RCC 7860 (cell line): ENCODE measurements at regions not wholly inside any gene's neighbourhood (a gene's known extent, or its start where the extent isn't known, plus 50 kb on each side); places are given as distances from the start of the nearest gene placed in this dataset.

ENCODE experiments used
- DNase-seq: peaks from one replicate; pipeline ENCODE4 v3.0.0-alpha.2; 2015; ENCODE audit warnings: low spot score
- FAIRE-seq: peaks from 2 replicates; lab custom pipeline; 2012; peaks lifted over from hg19 to GRCh38; lab: Jason Lieb, UNC

DNA sequence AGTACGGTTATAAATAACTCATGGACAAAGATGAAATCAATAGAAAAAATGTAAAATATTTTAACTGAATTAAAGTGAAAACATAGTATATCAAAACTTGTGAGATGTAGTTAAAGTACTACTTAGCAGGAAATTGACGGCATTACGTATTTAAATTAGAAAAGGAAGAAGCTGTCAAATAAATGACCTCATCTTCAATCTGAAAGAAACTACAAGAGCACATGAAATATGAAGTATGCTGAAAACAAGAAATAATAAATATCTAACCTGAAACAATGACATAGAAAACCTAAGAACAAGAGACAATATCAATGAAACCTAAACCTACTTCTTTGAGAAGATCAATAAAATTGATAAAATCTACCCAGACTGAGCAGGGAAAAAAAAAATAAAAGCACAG, 122.2 kb upstream of the PDE4B start:
- no peak for FAIRE-seq

GRCh38 chr1:65674522-65674921, 118.2 kb upstream of the PDE4B start:
- FAIRE-seq (no peak), DNase-seq (no peak)

More for the DNA sequence above, 122.2 kb upstream of the PDE4B start:
- DNase-seq: no peak

GRCh38 chr1:65679773-65680172, 112.9 kb upstream of the PDE4B start:
- DNase-seq: no peak
- no peak for FAIRE-seq

GRCh38 chr1:65681096-65681495, 111.6 kb upstream of the PDE4B start:
- DNase-seq: peak; percentile 31
- FAIRE-seq: no peak

GRCh38 chr1:65687428-65688214, 105.1 kb upstream of the PDE4B start:
- DNase-seq (peak; percentile 53), FAIRE-seq (peak; percentile 22)

DNA sequence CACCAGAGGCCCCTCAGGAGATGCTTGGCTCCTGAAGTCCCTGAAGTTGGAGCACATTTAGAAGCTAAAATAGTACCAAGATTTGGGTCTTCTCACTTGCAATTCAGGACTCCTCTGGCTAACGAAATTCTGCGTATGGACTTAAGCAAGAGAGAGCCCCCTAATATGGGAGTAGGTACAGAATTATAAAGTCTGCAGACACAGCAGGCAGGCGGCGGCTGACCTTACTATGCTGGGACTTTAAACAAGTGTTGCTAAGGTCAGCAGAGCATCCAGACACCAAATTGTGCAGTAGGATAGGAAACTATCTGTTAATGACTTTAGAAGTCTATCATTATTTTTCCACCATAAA, 104.5 kb upstream of the PDE4B start:
- DNase-seq: no peak
- FAIRE-seq: no peak

DNA sequence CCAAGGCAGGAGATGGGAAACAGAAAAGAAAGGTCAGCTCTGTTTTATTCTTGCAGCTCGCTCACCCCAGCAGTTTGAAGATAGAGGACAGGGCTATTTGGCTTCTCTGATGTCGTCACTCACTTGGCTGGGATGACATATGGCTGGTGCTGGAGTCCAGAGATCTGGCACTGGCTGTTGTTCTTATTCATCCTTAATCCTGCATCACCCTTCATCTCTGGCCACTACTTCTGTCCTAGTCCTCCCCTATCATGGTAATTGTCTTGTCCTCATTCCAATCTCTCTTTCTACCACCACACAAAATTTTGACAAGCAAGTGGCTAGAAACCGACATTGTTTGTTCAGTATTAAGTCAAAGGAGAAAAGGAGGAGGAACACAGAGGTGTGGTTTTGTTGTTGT, 103.8 kb upstream of the PDE4B start:
- FAIRE-seq (no peak), DNase-seq (no peak)

DNA sequence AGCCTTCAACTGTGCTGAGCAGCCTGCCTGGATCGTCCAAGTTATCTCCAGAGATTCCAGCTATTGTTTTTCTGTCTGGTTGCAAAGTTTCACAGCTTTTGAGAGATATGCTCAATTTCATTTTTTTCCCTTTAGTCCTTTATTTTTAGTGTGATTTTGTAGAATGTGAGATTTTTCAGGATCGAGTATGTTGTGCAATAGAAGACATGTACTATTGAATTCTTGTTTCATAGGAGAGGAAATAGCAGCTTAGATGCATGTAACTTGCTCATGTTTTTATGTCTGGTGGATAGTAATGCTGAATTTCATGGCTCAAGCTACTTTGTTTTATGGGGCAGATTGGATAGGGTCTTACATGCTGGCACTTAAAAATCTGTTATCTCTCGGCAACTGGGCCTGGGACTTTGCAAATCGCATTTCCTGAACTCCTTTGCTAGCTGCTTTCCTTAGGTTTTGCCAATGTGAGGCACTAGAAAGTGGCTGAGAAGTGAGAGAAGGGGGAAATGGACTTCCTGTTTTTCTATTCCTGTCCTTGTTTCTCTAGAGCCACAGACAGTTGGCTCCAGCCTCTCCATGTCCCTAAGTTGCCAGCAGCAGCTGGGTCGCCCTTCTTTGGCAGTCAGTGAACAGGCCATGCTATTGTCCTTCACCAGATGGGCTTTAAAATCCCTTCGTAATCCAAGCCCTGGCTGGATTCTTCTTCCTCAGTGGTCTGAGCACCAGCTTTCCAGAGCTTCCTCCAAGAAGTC, 101.4 kb upstream of the PDE4B start:
- FAIRE-seq (no peak), DNase-seq (no peak)

DNA sequence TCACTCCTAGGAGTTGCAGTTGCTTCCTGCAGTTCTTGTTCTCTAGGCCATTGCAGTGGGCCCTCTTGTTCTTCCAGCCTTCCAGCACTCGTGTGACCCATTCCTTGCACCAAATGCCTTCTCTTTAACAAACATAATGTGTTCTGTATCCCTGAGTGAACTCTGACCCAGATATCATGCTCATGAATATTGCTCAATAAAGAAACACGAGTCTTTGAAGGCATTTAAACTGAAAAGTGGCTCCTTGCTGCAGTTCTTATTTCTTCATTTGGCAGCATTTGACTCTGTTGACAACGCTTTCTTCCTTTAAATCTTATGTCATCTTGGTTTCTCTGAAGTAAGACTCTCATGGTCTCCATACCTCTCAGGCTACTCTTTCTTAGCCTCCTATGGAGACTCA, 100.7 kb upstream of the PDE4B start:
- DNase-seq: no peak
- FAIRE-seq: no peak

GRCh38 chr1:65694126-65694525, 98.6 kb upstream of the PDE4B start:
- FAIRE-seq (no peak), DNase-seq (no peak)

- FAIRE-seq (no peak), DNase-seq (no peak)
These were observed 97.8 kb upstream of the PDE4B start for GRCh38 chr1:65694933-65695332.

DNA sequence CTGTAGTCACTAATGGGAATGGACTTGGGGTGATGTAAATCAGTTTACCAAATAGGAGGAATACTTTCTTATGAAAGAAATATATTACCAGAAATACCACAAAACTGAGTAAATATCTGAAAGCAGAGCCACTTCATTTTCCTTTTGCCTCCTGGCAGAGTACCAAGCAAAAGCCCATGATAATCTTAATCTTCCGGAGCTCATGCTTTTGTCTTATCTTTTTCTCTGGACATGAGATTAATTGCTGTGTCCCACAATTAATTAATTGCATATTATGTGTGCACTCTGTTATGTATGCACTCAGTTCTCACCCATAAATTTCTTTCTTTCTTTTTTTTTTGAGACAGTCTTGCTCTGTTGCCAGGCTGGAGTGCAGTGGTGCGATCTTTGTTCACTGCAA, 94.1 kb upstream of the PDE4B start:
- DNase-seq (no peak), FAIRE-seq (no peak)

DNA sequence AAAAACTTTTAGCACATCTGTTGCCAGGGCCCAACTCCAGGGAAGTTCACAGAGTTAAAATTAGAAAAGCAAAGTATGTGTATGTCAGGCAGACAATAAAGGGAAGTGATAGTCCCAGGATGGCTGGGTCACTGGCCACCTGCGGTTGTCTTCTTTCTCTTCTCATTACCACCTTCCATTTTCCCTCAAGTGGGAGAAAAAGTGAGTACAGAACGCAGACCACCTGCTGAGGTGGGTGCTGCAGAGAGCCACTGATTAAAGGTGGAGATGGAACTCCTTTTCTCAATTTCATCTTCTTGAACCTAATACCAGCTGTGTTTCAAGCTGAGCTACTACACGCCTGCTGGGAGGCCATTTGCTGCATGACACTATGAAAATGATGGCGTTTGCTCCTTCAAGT, 88.8 kb upstream of the PDE4B start:
- no peak for FAIRE-seq
- no peak for DNase-seq

DNA sequence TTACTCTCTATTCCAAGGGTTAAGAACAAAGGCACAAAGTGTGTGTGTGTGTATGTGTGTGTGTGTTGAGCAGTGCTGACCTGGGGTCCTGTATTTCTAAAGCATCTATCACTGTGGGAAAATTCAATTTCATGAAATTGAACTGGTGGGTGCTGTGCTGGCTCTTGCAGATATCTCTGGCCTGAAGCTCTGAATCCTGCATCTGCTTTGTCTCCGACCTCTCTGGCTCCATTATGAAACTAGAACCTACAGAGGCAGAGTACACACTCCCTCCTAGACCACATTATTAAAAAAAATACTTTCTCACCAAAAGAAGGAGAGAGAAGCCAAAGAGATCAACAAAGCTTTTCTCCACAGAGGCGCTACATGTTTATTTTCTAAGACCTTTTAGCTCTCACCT, 88.4 kb upstream of the PDE4B start:
- no peak for FAIRE-seq
- DNase-seq: no peak

DNA sequence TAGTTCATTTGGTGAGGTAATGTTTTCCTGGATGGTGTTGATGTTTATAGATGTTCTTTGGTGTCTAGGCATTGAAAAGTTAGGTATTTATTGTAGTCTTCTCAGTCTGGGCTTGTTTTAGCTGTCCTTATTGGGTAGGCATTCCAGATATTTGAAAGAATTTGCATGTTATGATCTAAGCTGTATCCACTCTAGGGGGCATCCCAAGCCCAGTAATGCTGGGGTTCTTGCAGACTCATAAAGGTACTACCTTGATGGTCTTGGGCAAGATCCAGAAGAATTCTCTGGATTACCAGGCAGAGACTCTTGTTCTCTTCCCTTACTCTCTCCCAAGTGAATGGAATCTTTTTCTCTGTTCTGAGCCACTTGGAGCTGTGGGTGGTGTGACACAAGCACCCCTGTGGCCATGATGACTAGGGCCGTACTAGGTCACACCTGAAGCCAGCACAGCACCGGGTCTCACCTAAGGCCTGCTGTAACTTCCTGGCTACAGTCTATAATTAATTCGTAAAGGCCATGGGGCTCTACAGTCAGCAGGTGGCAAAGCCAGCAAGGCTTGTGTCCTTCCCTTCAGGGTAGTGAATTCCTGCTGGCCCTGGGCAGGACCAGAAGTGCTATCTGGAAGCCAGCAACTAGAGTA, 74.8 kb upstream of the PDE4B start:
- DNase-seq: no peak
- no peak for FAIRE-seq

- FAIRE-seq: no peak
- DNase-seq: no peak
These were observed 73.3 kb upstream of the PDE4B start for GRCh38 chr1:65719391-65719790.

DNA sequence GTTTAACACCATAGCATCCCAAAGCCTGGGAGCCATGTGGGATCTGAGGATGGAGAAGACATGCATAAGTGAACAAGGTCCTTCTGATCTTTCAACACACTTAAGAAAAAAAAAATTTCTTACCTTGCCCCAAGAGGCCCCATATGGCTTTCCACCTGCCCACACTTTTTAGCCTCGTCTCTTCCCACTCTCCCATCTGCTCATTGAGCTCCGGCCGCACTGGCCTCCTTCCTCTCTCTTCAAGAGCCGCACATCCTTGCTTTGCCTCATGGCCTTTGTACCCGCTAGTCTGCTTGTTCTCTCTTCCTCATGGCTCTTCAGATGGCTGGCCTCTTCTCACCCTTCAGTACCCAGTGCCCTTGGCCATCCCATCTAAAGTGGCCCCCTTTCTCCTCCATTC, 70.2 kb upstream of the PDE4B start:
- FAIRE-seq: no peak
- DNase-seq: no peak

- FAIRE-seq (no peak), DNase-seq (no peak)
These were observed 68.5 kb upstream of the PDE4B start for GRCh38 chr1:65724151-65724550.

DNA sequence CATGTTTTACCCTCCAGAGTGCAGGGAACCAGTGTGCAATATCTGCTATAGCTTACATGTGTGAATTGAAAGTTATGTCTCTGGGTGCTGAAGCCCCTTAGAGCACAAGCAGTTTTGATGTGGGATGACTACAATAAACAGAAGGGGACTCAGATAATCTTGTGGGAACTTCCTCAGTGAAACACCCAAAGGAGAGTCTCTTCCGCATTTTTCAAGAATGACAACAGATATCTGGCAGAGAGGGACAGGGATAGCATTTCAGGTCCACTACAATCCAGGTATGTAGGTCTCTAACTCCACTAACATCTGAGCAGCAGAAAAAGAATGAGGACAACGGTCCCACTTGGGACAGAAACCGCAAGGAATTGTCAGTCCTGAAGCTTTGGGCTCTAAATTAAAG, 67.6 kb upstream of the PDE4B start:
- no peak for DNase-seq
- no peak for FAIRE-seq

GRCh38 chr1:65728504-65728903, 64.2 kb upstream of the PDE4B start:
- no peak for DNase-seq
- no peak for FAIRE-seq

GRCh38 chr1:65729259-65729658, 63.4 kb upstream of the PDE4B start:
- no peak for FAIRE-seq

DNA sequence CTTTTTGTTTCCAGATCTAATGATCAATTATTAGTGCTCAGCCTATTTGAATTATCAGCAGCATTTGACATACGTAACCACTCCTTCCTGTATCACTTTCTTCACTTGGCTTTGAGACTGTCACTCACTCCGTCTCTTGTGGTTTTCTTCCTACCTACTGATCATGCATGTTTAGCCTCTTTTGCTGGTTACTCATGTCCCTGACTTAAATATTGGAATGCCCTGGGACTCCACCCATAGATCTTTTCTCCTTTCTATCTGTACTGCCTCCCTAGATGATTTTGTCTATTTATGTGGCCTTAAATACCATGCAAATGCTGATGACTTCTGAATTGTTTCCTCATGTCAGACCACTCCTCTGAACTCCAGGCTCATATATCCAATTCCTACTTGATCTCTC, 57.7 kb upstream of the PDE4B start:
- DNase-seq: no peak
- no peak for FAIRE-seq

More at GRCh38 chr1:65729259-65729658, 63.4 kb upstream of the PDE4B start:
- DNase-seq: no peak
